Breast epithelium (tissue), 4 donors: ENCODE measurements at regions not wholly inside any gene's neighbourhood (a gene's known extent, or its start where the extent isn't known, plus 50 kb on each side); places are given as distances from the start of the nearest gene placed in this dataset.

ENCODE experiments used
- DNase-seq, 2 donors: peaks; one replicate each; pipeline ENCODE4 v3.0.0-alpha.2; 2019; ENCODE audit warnings: low spot score in 2 of 2
- H3K27ac ChIP-seq, 2 donors: fragments of 200-600 bp; sonication (generic) in 1 of 2; one replicate each; pipeline ENCODE4 v1.5.1; 2016 to 2019; ENCODE audit warnings: mild to moderate bottlenecking in 1 of 2
- H3K27me3 ChIP-seq, 2 donors: fragments of 200-600 bp; sonication (generic) in 1 of 2; one replicate each; pipeline versions ENCODE4 v1.5.1 to v1.6.0; 2017 to 2019; ENCODE audit warnings: control low read depth in 1 of 2, mild to moderate bottlenecking in 1 of 2
- H3K36me3 ChIP-seq: fragments of 200-600 bp; one replicate; pipeline ENCODE4 v1.5.1; 2019
- H3K4me1 ChIP-seq, 2 donors: fragments of 200-600 bp; sonication (generic); one replicate each; pipeline ENCODE4 v1.5.1; 2016 to 2019; ENCODE audit warnings: control low read depth in 1 of 2
- H3K4me3 ChIP-seq, 3 donors: fragments of 200-600 bp; sonication (generic); 1 replicate in 2 of 3; 2 replicates in 1 of 3; pipeline ENCODE4 v1.5.1; 2016 to 2019; ENCODE audit warnings: mild to moderate bottlenecking in 3 of 3, moderate library complexity in 2 of 3
- H3K9me3 ChIP-seq, 2 donors: fragments of 200-600 bp; sonication (generic) in 1 of 2; one replicate each; pipeline ENCODE4 v1.5.1; 2016 to 2019; ENCODE audit warnings: control low read depth in 1 of 2
- POLR2A ChIP-seq: fragments of 450-650 bp; IDR thresholded peaks from one replicate; pipeline ENCODE4 v1.6.1; 2016; ENCODE audit warnings: antibody characterized with exemption, mild to moderate bottlenecking, moderate library complexity
- POLR2AphosphoS5 ChIP-seq, 3 donors: sonication (generic); formaldehyde crosslinking; IDR thresholded peaks; one replicate each; pipeline ENCODE4 v1.6.1; 2017; ENCODE audit warnings: antibody characterized with exemption in 3 of 3
- intact Hi-C: fragments of 100-400 bp; cut with DNase I; formaldehyde crosslinking; loops from one replicate; pipeline ENCODE4 v1.15.1; 2023; ENCODE audit warnings: low total_unique reads
- TF ChIP-seq, protein P1 (sequence below), 3 donors: fragments of 450-650 bp; IDR thresholded peaks; one replicate each; pipeline ENCODE4 v1.5.1; 2016 to 2017; ENCODE audit warnings: antibody characterized with exemption in 3 of 3, mild to moderate bottlenecking in 3 of 3, moderate library complexity in 3 of 3

- H3K4me1 ChIP-seq = no peaks in the 10 kb centered on the region
- no peak for TF ChIP-seq POLR2A
- TF ChIP-seq, protein P1, sequence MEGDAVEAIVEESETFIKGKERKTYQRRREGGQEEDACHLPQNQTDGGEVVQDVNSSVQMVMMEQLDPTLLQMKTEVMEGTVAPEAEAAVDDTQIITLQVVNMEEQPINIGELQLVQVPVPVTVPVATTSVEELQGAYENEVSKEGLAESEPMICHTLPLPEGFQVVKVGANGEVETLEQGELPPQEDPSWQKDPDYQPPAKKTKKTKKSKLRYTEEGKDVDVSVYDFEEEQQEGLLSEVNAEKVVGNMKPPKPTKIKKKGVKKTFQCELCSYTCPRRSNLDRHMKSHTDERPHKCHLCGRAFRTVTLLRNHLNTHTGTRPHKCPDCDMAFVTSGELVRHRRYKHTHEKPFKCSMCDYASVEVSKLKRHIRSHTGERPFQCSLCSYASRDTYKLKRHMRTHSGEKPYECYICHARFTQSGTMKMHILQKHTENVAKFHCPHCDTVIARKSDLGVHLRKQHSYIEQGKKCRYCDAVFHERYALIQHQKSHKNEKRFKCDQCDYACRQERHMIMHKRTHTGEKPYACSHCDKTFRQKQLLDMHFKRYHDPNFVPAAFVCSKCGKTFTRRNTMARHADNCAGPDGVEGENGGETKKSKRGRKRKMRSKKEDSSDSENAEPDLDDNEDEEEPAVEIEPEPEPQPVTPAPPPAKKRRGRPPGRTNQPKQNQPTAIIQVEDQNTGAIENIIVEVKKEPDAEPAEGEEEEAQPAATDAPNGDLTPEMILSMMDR (IDR thresholded peaks at IDR 0.05) = no peak
- no peak for TF ChIP-seq POLR2AphosphoS5 (IDR thresholded peaks at IDR 0.05)
- H3K36me3 ChIP-seq = no peaks in the 10 kb centered on the region
- H3K27me3 ChIP-seq = no peaks in the 10 kb centered on the region
- no peak overlapping the region for H3K4me3 ChIP-seq
- no peak for DNase-seq
- intact Hi-C loops = no loop called here
- H3K9me3 ChIP-seq = no peaks in the 10 kb centered on the region
- no peak overlapping the region for H3K27ac ChIP-seq
These were observed 305.8 kb upstream of the THBS1 start for GRCh38 chr15:39275066-39275465.

- intact Hi-C loops = no loop called here
- Histone ChIP-seq H3K4me3 (no peak overlapping the region), H3K9me3 (no peaks in the 10 kb centered on the region), H3K27ac (no peak overlapping the region), H3K27me3 (no peaks in the 10 kb centered on the region), H3K4me1 (no peaks in the 10 kb centered on the region), H3K36me3 (no peaks in the 10 kb centered on the region)
- TF ChIP-seq, protein P1 (IDR thresholded peaks at IDR 0.05) = no peak
- no peak for TF ChIP-seq POLR2A
- TF ChIP-seq POLR2AphosphoS5 (IDR thresholded peaks at IDR 0.05) = no peak
- DNase-seq = no peak
These were observed 301.6 kb upstream of the THBS1 start for GRCh38 chr15:39279311-39279710.

DNA sequence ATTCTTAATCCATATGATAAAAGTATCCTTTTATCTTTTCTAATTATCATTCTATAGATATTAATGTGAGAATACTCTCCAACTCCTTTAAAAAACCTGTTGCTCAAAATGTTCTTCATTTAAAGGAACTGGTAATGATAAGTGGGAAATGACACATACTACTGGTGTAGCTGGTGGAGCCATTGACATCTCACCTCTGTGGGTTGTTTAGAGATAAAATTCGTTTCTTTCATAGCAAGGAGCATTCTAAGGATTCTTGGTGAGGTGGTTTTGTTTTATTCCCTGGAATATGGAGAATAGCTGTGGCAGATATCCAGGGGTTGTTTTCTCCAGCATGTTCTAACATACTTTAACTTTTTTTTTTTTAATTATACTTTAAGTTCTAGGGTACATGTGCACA is 299.8 kb upstream of the THBS1 start:
- H3K9me3 ChIP-seq = no peaks in the 10 kb centered on the region
- no peaks in the 10 kb centered on the region for H3K27me3 ChIP-seq
- no peak overlapping the region for H3K27ac ChIP-seq
- H3K4me3 ChIP-seq = no peak overlapping the region
- no peaks in the 10 kb centered on the region for H3K4me1 ChIP-seq
- DNase-seq = no peak
- TF ChIP-seq POLR2AphosphoS5 (IDR thresholded peaks at IDR 0.05) = no peak
- TF ChIP-seq, protein P1 (IDR thresholded peaks at IDR 0.05) = no peak
- no peak for TF ChIP-seq POLR2A
- intact Hi-C loops = no loop called here
- no peaks in the 10 kb centered on the region for H3K36me3 ChIP-seq

- Histone ChIP-seq H3K9me3 (no peaks in the 10 kb centered on the region), H3K4me3 (no peak overlapping the region), H3K36me3 (no peaks in the 10 kb centered on the region), H3K27ac (no peak overlapping the region), H3K4me1 (no peaks in the 10 kb centered on the region), H3K27me3 (no peaks in the 10 kb centered on the region)
- intact Hi-C loops = no loop called here
- DNase-seq = no peak
- TF ChIP-seq POLR2A (no peak), POLR2AphosphoS5 (IDR thresholded peaks at IDR 0.05) (no peak)
- TF ChIP-seq, protein P1 (IDR thresholded peaks at IDR 0.05) = no peak
These were observed 298.1 kb upstream of the THBS1 start for GRCh38 chr15:39282663-39283208.

GRCh38 chr15:39283531-39283930 is 297.3 kb upstream of the THBS1 start:
- TF ChIP-seq, protein P1 (IDR thresholded peaks at IDR 0.05) = no peak
- TF ChIP-seq POLR2AphosphoS5 (IDR thresholded peaks at IDR 0.05) (no peak), POLR2A (no peak)
- Histone ChIP-seq H3K4me3 (no peak overlapping the region), H3K27me3 (no peaks in the 10 kb centered on the region), H3K27ac (no peak overlapping the region), H3K36me3 (no peaks in the 10 kb centered on the region), H3K4me1 (no peaks in the 10 kb centered on the region), H3K9me3 (no peaks in the 10 kb centered on the region)
- DNase-seq = no peak
- intact Hi-C loops = no loop called here
